Psoas muscle (tissue), 7 donors: ENCODE measurements at regions not wholly inside any gene's neighbourhood (a gene's known extent, or its start where the extent isn't known, plus 50 kb on each side); places are given as distances from the start of the nearest gene placed in this dataset.
A peak's percentile ranks its signal among the peaks of the same experiment; 100 is the strongest.

ENCODE experiments used
- ATAC-seq, 4 donors: fragments of 200-7000 bp; cut with Tn5 transposase; one replicate each; pipeline ENCODE4 v1.9.1; 2020; ENCODE audit warnings: moderate library complexity in 3 of 4, mild to moderate bottlenecking in 2 of 4
- DNase-seq, 2 donors: peaks; one replicate each; pipeline ENCODE4 v3.0.0-alpha.2; 2020
- H3K27ac ChIP-seq: fragments of 200-600 bp; one replicate; pipeline ENCODE4 v1.8.0; 2022
- H3K27me3 ChIP-seq, 3 donors: fragments of 200-600 bp in 1 of 3; one replicate each; pipeline versions ENCODE4 v1.6.1 to v1.8.0; 2013 to 2022; ENCODE audit warnings: low read length in 2 of 3, mild to moderate bottlenecking in 2 of 3, moderate library complexity in 1 of 3; ENCODE audit not compliant: insufficient read depth in 3 of 3
- H3K36me3 ChIP-seq, 2 donors: fragments of 200-600 bp in 1 of 2; one replicate each; pipeline versions ENCODE4 v1.6.1 to v1.8.0; 2013 to 2022; ENCODE audit warnings: low read depth in 1 of 2, mild to moderate bottlenecking in 1 of 2, moderate library complexity in 1 of 2; ENCODE audit not compliant: insufficient read depth in 1 of 2
- H3K4me1 ChIP-seq: fragments of 200-600 bp; one replicate; pipeline ENCODE4 v1.8.0; 2022
- H3K4me3 ChIP-seq: fragments of 200-600 bp; one replicate; pipeline ENCODE4 v1.8.0; 2022; ENCODE audit warnings: mild to moderate bottlenecking
- H3K9me3 ChIP-seq: fragments of 200-600 bp; one replicate; pipeline ENCODE4 v1.8.0; 2022
- WGBS, 3 donors: extraction: QIAGEN DNeasy Blood & Tissue Kit; methylation state at CpG; one replicate each; pipeline versions ENCODE4 v1.1.6 to v1.1.7; 2013; 5-methylcytosine and 5-hydroxymethylcytosine counted together
- intact Hi-C, 2 donors: fragments of 100-400 bp; cut with DNase I; formaldehyde crosslinking; loops; one replicate each; pipeline versions ENCODE4 v1.11.0 to v1.14.2; 2022
- TF ChIP-seq, protein P1 (sequence below): fragments of 200-600 bp; IDR thresholded peaks from one replicate; pipeline ENCODE4 v1.8.0; 2022; ENCODE audit warnings: antibody characterized with exemption
- donor health status: healthy with polysubstance abuse.
- donor health status: DM: no; HTN: no; CAD: no; lungs with moderate emphysema.
- donor health status: Bipolar disorder and iron deficiency.
- donor health status: healthy.
- donor health status: DM: yes; HTN: yes; CAD: no.
- donor health status: DM: no; HTN: no; CAD: no.
- donor health status: DM: yes; HTN: yes; CAD: no.

DNA sequence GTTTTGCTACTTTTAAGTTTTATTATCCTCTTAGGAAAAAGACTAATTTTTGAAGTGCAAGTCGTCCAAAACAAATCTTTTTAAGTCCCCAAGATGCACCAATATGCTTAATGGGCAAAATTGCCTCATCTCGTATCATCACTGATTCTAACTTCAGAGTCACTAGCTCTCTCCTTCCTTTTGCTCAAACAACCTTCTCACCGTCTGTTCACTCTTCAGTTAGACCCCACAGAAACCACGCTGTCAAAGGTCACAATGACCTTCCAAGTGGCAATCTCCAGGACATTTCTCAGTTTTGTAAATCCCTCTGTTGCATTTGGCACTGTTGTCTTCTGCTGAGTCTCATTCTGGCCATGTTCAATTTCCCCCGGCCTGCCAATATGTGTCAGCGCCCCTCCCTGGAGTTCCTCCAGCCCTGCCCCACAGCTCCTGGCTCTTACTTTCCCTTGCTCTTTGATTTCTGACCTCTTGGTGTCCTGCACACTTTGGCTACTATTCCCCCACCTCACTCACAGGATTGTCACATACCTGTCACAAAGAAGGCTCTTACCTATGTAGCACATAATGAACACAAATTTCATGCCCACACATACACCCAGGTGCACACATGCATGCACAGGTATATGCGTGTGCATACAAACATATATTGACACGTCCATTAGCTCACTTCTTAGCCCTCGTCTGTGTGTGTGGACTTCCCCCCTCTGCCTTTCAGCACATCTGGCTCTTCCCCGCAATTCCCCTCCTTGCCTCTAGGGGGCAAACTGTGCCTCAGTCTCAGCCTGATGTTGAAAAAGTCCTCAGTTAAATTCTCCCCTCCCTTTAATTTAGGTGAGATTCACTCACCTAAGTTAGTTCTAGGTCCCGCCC, 354.0 kb upstream of the DUSP10 start:
- no peak overlapping the region for H3K27ac ChIP-seq
- DNase-seq (no peak), ATAC-seq (no peak)
- H3K4me1 ChIP-seq = no peaks in the 10 kb centered on the region
- no peaks in the 10 kb centered on the region for H3K9me3 ChIP-seq
- H3K4me3 ChIP-seq = no peak overlapping the region
- TF ChIP-seq, protein P1, sequence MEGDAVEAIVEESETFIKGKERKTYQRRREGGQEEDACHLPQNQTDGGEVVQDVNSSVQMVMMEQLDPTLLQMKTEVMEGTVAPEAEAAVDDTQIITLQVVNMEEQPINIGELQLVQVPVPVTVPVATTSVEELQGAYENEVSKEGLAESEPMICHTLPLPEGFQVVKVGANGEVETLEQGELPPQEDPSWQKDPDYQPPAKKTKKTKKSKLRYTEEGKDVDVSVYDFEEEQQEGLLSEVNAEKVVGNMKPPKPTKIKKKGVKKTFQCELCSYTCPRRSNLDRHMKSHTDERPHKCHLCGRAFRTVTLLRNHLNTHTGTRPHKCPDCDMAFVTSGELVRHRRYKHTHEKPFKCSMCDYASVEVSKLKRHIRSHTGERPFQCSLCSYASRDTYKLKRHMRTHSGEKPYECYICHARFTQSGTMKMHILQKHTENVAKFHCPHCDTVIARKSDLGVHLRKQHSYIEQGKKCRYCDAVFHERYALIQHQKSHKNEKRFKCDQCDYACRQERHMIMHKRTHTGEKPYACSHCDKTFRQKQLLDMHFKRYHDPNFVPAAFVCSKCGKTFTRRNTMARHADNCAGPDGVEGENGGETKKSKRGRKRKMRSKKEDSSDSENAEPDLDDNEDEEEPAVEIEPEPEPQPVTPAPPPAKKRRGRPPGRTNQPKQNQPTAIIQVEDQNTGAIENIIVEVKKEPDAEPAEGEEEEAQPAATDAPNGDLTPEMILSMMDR = peak; percentile 56
- intact Hi-C loops = loop anchor here in 1 of 2 donors (5.0 kb wide), 1 partner anchor 356 kb away; no protein-coding TSS in a partner anchor
- 53 to 62% (median 55%) methylated on average over 11 of the region's 11 CpGs for WGBS, 3 donors
- no peaks in the 10 kb centered on the region for H3K27me3 ChIP-seq
- H3K36me3 ChIP-seq = no peaks in the 10 kb centered on the region

DNA sequence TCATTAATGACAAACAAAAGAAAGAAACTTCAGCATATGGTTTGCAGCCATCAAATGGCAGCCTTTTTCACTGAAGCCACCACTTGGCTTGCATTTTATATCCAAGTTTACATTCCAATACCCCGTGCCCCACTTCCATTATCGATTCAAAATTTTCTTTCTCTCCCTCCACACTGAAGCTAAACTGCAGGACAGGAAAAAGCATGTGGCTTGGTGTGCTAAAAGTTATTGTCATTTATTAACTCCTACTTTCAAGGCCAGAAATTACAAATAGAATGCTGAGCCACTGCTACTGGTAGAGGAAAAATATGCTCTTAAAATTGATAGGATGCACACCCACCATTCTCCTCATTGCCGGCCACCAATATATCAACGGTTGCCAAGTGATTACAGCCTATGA, 351.6 kb upstream of the DUSP10 start:
- ATAC-seq (no peak), DNase-seq (no peak)
- no peaks in the 10 kb centered on the region for H3K27me3 ChIP-seq
- TF ChIP-seq, protein P1 = no peak
- intact Hi-C loops = no loop called here
- WGBS, 3 donors = 69 to 90% (median 82%) methylated on average over 4 of the region's 4 CpGs
- H3K4me3 ChIP-seq = no peak overlapping the region
- H3K9me3 ChIP-seq = no peaks in the 10 kb centered on the region
- H3K27ac ChIP-seq = no peak overlapping the region
- H3K4me1 ChIP-seq = no peaks in the 10 kb centered on the region
- H3K36me3 ChIP-seq = no peaks in the 10 kb centered on the region

DNA sequence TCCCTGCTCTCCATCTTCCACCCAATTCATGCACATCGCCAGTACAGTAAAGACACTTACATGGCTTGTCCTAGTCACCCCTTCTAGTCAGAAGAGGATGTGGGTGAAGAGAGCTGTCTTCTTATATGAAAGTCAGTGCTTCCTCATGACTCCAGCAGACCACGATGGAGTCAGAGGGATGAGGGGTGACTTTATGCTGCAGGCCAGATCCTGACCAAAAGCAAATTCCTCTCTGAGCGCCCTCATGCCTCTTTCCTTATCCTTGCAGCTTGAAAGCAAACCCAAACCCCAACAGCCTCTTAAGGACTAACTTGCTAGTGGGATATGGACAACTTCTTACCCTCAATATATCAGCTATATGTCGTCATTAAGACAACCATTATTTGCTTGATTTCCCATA, 348.2 kb upstream of the DUSP10 start:
- DNase-seq (no peak), ATAC-seq (no peak)
- no peak overlapping the region for H3K4me3 ChIP-seq
- TF ChIP-seq, protein P1 = no peak
- WGBS, 3 donors = 86 to 90% (median 89%) methylated on average over 4 of the region's 4 CpGs
- H3K27ac ChIP-seq = no peak overlapping the region
- no peaks in the 10 kb centered on the region for H3K27me3 ChIP-seq
- no peaks in the 10 kb centered on the region for H3K36me3 ChIP-seq
- H3K4me1 ChIP-seq = no peaks in the 10 kb centered on the region
- intact Hi-C loops = no loop called here
- H3K9me3 ChIP-seq = no peaks in the 10 kb centered on the region

DNA sequence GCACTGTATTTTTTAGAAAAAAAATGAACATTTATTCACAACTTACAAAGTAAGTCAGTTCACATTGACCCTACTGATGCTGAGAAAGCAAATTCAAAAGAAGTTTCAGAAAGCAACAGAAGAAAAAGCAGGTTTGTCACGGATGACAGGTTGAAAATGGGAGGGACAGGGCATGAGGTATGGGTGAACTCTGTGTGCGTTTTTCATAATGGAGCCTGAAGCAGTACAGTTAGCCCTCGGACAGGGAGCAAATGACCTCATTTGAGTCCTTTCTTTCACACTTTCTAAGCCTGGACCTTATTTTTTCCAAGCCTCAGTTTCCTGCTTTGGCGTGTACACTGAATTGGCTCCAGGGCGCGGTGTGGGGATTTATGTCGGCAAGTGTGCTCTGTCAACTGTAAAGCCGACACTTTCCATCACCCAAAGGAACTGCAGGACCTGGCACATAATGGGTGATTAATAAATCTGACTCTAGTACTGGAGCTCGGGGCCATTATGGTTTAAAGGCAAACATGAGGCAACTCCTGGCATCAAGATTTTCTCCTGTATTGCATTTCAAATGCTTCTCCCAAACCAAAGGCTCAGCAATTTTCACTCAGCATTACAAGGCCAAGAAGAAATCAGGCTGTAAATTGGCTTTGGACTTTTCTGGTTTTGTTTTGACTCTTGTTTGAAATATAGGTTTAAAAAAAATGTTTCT, 345.5 kb upstream of the DUSP10 start:
- H3K27me3 ChIP-seq = no peaks in the 10 kb centered on the region
- H3K36me3 ChIP-seq = no peaks in the 10 kb centered on the region
- intact Hi-C loops = no loop called here
- no peaks in the 10 kb centered on the region for H3K9me3 ChIP-seq
- no peak overlapping the region for H3K27ac ChIP-seq
- peak in 2 of 4 donors; percentile 34 to 79 for ATAC-seq
- 20 to 36% (median 32%) methylated on average over 9 of the region's 9 CpGs for WGBS, 3 donors
- no peaks in the 10 kb centered on the region for H3K4me1 ChIP-seq
- TF ChIP-seq, protein P1 = no peak
- H3K4me3 ChIP-seq = peak overlapping the region; percentile 33
- no peak for DNase-seq
